ENCODE measurements at regions not wholly inside any gene's neighbourhood (a gene's known extent, or its start where the extent isn't known, plus 50 kb on each side); places are given as distances from the start of the nearest gene placed in this dataset.

DNA sequence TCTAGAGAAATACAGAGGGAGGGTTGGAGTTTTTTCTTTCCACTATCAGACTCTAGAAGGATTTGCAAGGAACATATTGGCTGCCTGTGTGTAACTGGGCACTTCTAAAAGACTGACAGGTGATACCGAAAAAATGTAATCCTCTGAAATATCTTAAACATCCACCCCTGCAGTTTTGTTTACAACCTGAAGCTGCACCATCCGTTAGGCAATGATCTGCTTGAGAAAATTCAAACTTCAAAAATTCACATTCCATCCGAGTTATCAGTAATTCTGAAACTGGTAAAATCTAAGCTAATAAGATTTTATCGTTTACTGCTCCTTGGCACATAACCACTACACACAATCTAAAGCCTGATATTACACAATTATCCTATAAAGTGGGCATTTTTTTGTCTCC is 528.6 kb downstream of the FUT8 start:
- no peak for TF ChIP-seq POLR2AphosphoS5 (IDR thresholded peaks at IDR 0.05)
- TF ChIP-seq, protein P1, sequence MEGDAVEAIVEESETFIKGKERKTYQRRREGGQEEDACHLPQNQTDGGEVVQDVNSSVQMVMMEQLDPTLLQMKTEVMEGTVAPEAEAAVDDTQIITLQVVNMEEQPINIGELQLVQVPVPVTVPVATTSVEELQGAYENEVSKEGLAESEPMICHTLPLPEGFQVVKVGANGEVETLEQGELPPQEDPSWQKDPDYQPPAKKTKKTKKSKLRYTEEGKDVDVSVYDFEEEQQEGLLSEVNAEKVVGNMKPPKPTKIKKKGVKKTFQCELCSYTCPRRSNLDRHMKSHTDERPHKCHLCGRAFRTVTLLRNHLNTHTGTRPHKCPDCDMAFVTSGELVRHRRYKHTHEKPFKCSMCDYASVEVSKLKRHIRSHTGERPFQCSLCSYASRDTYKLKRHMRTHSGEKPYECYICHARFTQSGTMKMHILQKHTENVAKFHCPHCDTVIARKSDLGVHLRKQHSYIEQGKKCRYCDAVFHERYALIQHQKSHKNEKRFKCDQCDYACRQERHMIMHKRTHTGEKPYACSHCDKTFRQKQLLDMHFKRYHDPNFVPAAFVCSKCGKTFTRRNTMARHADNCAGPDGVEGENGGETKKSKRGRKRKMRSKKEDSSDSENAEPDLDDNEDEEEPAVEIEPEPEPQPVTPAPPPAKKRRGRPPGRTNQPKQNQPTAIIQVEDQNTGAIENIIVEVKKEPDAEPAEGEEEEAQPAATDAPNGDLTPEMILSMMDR (IDR thresholded peaks at IDR 0.05) = no peak
- no peak for TF ChIP-seq POLR2A (IDR thresholded peaks at IDR 0.05)
- TF ChIP-seq EP300 (IDR thresholded peaks at IDR 0.05) = no peak
